ENCODE measurements at regions not wholly inside any gene's neighbourhood (a gene's known extent, or its start where the extent isn't known, plus 50 kb on each side); places are given as distances from the start of the nearest gene placed in this dataset.

DNA sequence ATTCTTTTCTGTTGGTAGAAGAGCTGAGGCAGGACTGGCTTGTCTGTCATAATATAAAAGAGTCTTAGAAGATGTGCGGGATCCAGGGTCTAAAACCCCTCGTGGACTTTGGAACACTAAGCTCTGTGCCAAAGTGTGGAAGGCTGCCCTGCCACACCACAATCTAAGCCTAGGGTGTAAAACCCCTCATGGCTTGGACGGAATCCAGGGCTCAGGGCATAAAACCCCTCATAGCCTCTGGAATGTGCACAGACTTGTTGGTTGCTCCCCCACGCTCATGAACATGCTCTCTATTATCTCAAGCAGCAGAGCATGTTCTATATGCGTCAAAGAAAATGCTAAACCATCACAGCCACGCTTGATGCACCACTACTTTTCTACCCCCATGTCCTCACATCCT is 483.6 kb downstream of the GABRG1 start:
- no peaks in the 10 kb centered on the region for H3K36me3 ChIP-seq (ENCODE audit: control insufficient read depth, insufficient read depth, low read length)
- no TSS peak for BruUV-seq (replicated peaks)
- no peaks in the 10 kb centered on the region for H3K9me3 ChIP-seq
- no peak overlapping the region for H3K4me3 ChIP-seq (ENCODE audit: low read depth, low read length)
- H3K4me1 ChIP-seq = no peaks in the 10 kb centered on the region
- no peak for DNase-seq
- H3K27me3 ChIP-seq (replicated peaks; ENCODE audit: control insufficient read depth, insufficient read depth, low read length) = no peaks in the 10 kb centered on the region
- Mint-ChIP-seq H3K27me3 (ENCODE audit: insufficient read depth, unreplicated experiment) (no peaks in the 10 kb centered on the region), H3K9me3 (ENCODE audit: unreplicated experiment) (no peaks in the 10 kb centered on the region), H3K27ac (ENCODE audit: unreplicated experiment) (no peak overlapping the region), H3K36me3 (ENCODE audit: insufficient read depth, unreplicated experiment) (no peaks in the 10 kb centered on the region), H3K4me3 (ENCODE audit: unreplicated experiment) (no peak overlapping the region), H3K4me1 (ENCODE audit: low read depth, unreplicated experiment) (no peaks in the 10 kb centered on the region)
- CTCF ChIA-PET = no interaction called here
- TF ChIP-seq, protein P1, sequence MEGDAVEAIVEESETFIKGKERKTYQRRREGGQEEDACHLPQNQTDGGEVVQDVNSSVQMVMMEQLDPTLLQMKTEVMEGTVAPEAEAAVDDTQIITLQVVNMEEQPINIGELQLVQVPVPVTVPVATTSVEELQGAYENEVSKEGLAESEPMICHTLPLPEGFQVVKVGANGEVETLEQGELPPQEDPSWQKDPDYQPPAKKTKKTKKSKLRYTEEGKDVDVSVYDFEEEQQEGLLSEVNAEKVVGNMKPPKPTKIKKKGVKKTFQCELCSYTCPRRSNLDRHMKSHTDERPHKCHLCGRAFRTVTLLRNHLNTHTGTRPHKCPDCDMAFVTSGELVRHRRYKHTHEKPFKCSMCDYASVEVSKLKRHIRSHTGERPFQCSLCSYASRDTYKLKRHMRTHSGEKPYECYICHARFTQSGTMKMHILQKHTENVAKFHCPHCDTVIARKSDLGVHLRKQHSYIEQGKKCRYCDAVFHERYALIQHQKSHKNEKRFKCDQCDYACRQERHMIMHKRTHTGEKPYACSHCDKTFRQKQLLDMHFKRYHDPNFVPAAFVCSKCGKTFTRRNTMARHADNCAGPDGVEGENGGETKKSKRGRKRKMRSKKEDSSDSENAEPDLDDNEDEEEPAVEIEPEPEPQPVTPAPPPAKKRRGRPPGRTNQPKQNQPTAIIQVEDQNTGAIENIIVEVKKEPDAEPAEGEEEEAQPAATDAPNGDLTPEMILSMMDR (IDR thresholded peaks at IDR 0.05; ENCODE audit: insufficient read depth in 1 of 2, low read depth in 1 of 2, low read length in 1 of 2, severe bottlenecking in 1 of 2, unreplicated experiment in 1 of 2) = no peak
- POLR2A ChIA-PET = no interaction called here
- intact Hi-C loops (cut with micrococcal nuclease; ENCODE audit: unreplicated experiment) = no loop called here

DNA sequence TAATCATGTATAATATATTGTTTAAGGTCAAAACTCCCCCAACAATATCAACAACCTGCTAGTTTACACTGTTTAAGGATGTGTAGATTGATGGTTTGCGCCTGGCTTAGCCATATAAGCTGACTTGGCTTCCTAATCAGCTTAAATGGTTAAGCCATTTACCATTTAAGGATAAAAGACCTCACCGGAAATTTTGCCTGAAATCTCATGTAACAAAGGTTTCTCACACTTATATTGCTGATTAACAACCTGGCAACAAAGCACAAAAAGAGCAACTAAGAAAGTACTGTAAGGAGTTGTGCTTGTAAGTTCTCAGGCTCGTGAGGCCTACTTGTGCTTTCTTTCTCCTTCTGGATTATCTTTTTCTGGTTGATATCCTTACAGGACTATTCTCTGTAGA is 485.2 kb downstream of the GABRG1 start:
- CTCF ChIA-PET = no interaction called here
- Histone ChIP-seq H3K4me1 (no peaks in the 10 kb centered on the region), H3K9me3 (no peaks in the 10 kb centered on the region), H3K27me3 (replicated peaks; ENCODE audit: control insufficient read depth, insufficient read depth, low read length) (no peaks in the 10 kb centered on the region), H3K36me3 (ENCODE audit: control insufficient read depth, insufficient read depth, low read length) (no peaks in the 10 kb centered on the region), H3K4me3 (ENCODE audit: low read depth, low read length) (no peak overlapping the region)
- no TSS peak for BruUV-seq (replicated peaks)
- Mint-ChIP-seq H3K27me3 (ENCODE audit: insufficient read depth, unreplicated experiment) (no peaks in the 10 kb centered on the region), H3K4me1 (ENCODE audit: low read depth, unreplicated experiment) (no peaks in the 10 kb centered on the region), H3K4me3 (ENCODE audit: unreplicated experiment) (no peak overlapping the region), H3K36me3 (ENCODE audit: insufficient read depth, unreplicated experiment) (no peaks in the 10 kb centered on the region), H3K27ac (ENCODE audit: unreplicated experiment) (no peak overlapping the region), H3K9me3 (ENCODE audit: unreplicated experiment) (no peaks in the 10 kb centered on the region)
- TF ChIP-seq, protein P1 (IDR thresholded peaks at IDR 0.05; ENCODE audit: insufficient read depth in 1 of 2, low read depth in 1 of 2, low read length in 1 of 2, severe bottlenecking in 1 of 2, unreplicated experiment in 1 of 2) = no peak
- POLR2A ChIA-PET = no interaction called here
- DNase-seq = no peak
- intact Hi-C loops (cut with micrococcal nuclease; ENCODE audit: unreplicated experiment) = no loop called here

DNA sequence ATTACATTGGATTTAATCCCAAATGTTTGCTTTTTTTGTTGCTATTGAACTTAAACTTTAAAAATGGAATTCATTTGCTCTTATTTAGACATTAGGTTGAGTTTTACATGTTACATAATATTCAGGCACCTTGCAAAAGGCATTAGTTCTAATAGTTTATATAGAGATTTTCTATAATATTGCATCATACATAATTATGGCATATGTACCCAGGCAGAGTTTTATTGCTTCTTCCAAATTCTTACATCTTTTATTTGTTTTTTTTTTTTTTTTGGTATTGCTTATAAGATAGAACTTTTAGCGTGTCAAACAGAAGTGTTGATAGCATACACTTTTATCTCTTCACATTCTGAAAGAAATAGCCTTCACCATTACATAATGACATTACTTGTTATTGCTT is 487.7 kb downstream of the GABRG1 start:
- no TSS peak for BruUV-seq (replicated peaks)
- Histone ChIP-seq H3K36me3 (ENCODE audit: control insufficient read depth, insufficient read depth, low read length) (no peaks in the 10 kb centered on the region), H3K27me3 (replicated peaks; ENCODE audit: control insufficient read depth, insufficient read depth, low read length) (no peaks in the 10 kb centered on the region), H3K4me3 (ENCODE audit: low read depth, low read length) (no peak overlapping the region), H3K9me3 (no peaks in the 10 kb centered on the region), H3K4me1 (no peaks in the 10 kb centered on the region)
- CTCF ChIA-PET = no interaction called here
- DNase-seq = no peak
- Mint-ChIP-seq H3K36me3 (ENCODE audit: insufficient read depth, unreplicated experiment) (no peaks in the 10 kb centered on the region), H3K4me1 (ENCODE audit: low read depth, unreplicated experiment) (no peaks in the 10 kb centered on the region), H3K27ac (ENCODE audit: unreplicated experiment) (no peak overlapping the region), H3K9me3 (ENCODE audit: unreplicated experiment) (no peaks in the 10 kb centered on the region), H3K4me3 (ENCODE audit: unreplicated experiment) (no peak overlapping the region), H3K27me3 (ENCODE audit: insufficient read depth, unreplicated experiment) (no peaks in the 10 kb centered on the region)
- TF ChIP-seq, protein P1 (IDR thresholded peaks at IDR 0.05; ENCODE audit: insufficient read depth in 1 of 2, low read depth in 1 of 2, low read length in 1 of 2, severe bottlenecking in 1 of 2, unreplicated experiment in 1 of 2) = no peak
- intact Hi-C loops (cut with micrococcal nuclease; ENCODE audit: unreplicated experiment) = no loop called here
- POLR2A ChIA-PET = no interaction called here

All from Caco-2 (cell line).